C4-2B (cell line): ENCODE measurements at regions not wholly inside any gene's neighbourhood (a gene's known extent, or its start where the extent isn't known, plus 50 kb on each side); places are given as distances from the start of the nearest gene placed in this dataset.

Experiments
- H3K27ac ChIP-seq: fragments of 450-650 bp; 2 replicates; pipeline ENCODE4 v1.5.1; 2017
- ZFX ChIP-seq: fragments of 450-650 bp; IDR thresholded peaks from 2 replicates; pipeline ENCODE4 v1.6.1; 2017
- TF ChIP-seq, protein P1 (sequence below): fragments of 450-650 bp; conservative IDR thresholded peaks from 2 replicates; pipeline ENCODE4 v1.5.1; 2017; ENCODE audit warnings: mild to moderate bottlenecking

GRCh38 chr5:57094753-57095683 lies 78.8 kb upstream of the GPBP1 start:
- TF ChIP-seq, protein P1, sequence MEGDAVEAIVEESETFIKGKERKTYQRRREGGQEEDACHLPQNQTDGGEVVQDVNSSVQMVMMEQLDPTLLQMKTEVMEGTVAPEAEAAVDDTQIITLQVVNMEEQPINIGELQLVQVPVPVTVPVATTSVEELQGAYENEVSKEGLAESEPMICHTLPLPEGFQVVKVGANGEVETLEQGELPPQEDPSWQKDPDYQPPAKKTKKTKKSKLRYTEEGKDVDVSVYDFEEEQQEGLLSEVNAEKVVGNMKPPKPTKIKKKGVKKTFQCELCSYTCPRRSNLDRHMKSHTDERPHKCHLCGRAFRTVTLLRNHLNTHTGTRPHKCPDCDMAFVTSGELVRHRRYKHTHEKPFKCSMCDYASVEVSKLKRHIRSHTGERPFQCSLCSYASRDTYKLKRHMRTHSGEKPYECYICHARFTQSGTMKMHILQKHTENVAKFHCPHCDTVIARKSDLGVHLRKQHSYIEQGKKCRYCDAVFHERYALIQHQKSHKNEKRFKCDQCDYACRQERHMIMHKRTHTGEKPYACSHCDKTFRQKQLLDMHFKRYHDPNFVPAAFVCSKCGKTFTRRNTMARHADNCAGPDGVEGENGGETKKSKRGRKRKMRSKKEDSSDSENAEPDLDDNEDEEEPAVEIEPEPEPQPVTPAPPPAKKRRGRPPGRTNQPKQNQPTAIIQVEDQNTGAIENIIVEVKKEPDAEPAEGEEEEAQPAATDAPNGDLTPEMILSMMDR = peak; percentile 45
- no peak for TF ChIP-seq ZFX
- H3K27ac ChIP-seq = no peak overlapping the region

DNA sequence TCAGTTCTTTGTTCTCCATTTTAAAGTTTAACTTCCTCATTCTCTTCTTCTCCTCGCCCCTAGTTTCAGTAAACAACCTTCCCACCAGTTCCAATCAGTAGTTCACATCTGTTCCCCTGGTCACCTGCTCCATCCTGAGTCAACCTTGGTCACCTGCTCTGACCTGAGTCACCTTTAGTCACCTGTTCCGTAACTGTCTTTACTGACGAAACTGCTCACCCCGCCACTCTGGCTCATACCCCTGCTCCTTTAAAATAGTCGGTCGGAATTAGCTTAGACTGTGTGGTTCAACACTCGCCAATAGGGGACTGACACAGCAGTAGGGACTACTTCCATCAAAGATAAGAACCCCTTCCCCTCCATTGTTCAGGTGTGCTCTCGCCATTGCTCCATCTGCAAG lies 76.3 kb upstream of the GPBP1 start:
- no peak for TF ChIP-seq ZFX
- TF ChIP-seq, protein P1 = no peak
- H3K27ac ChIP-seq = no peak overlapping the region

- no peak for TF ChIP-seq ZFX
- TF ChIP-seq, protein P1 = no peak
These were observed 71.5 kb upstream of the GPBP1 start for GRCh38 chr5:57102189-57102904.

DNA sequence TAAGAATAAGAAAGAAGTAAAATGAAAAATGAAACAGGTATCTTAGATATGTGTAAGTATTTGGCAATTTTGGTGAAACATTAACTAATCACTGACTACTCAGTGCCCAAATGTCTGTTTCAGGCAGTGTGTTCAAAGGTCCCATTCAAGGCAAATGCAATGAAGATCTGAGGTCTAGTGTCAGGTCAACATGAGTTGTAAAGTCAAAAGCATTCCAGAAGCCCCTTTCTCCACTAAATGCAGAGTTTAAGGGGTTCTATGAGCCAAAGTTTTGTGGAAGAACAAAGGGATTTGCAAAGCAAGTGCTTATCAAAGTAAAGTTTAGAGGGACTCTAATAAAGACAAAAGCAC lies 71.0 kb upstream of the GPBP1 start:
- no peak for TF ChIP-seq ZFX
- TF ChIP-seq, protein P1 = no peak
- no peak overlapping the region for H3K27ac ChIP-seq

More at GRCh38 chr5:57102189-57102904, 71.5 kb upstream of the GPBP1 start:
- H3K27ac ChIP-seq = no peak overlapping the region

DNA sequence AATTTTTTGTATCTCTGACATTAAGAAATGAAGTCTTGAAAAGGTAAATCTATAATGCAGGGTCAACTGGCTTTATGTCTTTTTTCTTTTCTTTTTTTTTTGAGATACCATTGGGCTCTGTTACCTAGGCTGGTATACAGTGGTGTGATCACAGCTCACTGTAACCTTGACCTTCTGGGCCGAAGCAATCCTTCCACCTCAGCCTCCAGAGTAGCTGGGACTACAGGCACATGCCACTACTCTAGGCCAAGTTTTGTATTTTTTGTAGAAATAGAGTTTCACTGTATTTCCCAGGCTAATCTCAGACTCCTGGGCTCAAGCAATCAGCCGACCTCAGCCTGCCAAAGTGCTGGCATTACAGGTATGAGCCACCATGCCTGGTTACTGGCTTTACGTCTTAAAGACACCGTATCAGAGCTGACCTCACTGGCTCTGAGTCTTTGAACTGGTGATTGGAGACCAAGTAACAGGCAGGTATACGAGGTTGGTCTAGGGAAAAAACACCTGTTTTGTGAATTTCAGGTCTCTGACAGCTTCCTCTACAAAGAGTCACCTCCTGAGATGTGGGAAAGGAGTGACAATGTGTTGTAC lies 70.4 kb upstream of the GPBP1 start:
- no peak overlapping the region for H3K27ac ChIP-seq

GRCh38 chr5:57106661-57107060 lies 67.2 kb upstream of the GPBP1 start:
- TF ChIP-seq, protein P1 = no peak
- TF ChIP-seq ZFX = no peak
- H3K27ac ChIP-seq = no peak overlapping the region

More for the DNA sequence above, 70.4 kb upstream of the GPBP1 start:
- TF ChIP-seq, protein P1 = no peak
- no peak for TF ChIP-seq ZFX

DNA sequence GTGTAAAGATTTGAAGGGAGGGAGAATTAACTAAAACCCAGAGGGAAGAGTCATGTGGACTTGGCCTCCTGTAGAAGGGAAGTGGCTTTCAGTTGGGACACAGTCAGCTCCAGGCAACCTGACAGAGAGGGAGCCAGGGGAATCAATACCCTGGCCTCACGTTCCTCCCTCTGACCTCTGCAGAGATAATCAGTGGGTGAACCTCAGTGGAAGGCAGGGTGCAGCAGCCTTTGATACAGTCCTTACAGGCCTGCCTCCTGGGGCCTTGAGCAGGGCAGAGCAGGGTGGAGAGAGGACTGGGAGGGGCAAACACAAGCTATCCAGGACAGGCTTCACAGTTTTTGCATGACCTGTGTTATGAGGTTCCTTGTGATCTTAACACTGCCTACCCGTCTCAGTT lies 61.9 kb upstream of the GPBP1 start:
- H3K27ac ChIP-seq = no peak overlapping the region
- TF ChIP-seq, protein P1 = no peak
- TF ChIP-seq ZFX = no peak
